ENCODE measurements at regions not wholly inside any gene's neighbourhood (a gene's known extent, or its start where the extent isn't known, plus 50 kb on each side); places are given as distances from the start of the nearest gene placed in this dataset.

DNA sequence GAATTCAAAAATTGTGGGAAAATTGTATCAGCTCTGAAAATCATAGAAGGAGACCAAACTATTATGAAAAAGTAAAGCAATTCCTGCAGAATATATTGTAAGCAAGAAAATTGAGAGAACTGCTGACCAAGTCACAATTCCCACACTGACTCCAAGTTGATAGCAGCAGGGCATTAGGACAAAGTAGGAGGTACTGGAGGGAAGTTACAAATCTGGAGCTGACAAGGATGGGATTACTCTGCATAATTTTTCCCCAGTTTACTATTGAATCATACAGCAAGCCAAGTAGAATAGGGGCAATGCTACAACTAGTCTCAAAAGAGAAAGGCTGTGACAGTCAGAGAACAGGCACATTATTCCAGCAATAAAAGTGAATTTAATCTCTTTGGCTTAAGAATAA lies 161.3 kb upstream of the USP25 start:
- BruUV-seq (replicated peaks) = no TSS peak
- Histone ChIP-seq H3K4me3 (replicated peaks in 1 of 3; ENCODE audit: insufficient read depth in 1 of 3, low read depth in 2 of 3, low read length in 3 of 3) (no peak overlapping the region), H3K4me2 (ENCODE audit: low read depth, low read length) (no peak overlapping the region), H3K27me3 (ENCODE audit: control insufficient read depth in 1 of 2, insufficient read depth in 2 of 2, low read length in 2 of 2) (no peaks in the 10 kb centered on the region), H2AFZ (ENCODE audit: low read length) (no peak overlapping the region), H3K4me1 (ENCODE audit: insufficient read depth, low read length) (no peaks in the 10 kb centered on the region), H3K27ac (ENCODE audit: extremely low read length, insufficient read depth, low read length) (no peak overlapping the region), H3K36me3 (replicated peaks in 1 of 2; ENCODE audit: control insufficient read depth in 1 of 2, insufficient read depth in 2 of 2, low read length in 2 of 2) (no peaks in the 10 kb centered on the region), H3K9ac (ENCODE audit: insufficient read depth, low read depth, low read length) (no peak overlapping the region), H3K9me3 (ENCODE audit: low read length) (no peaks in the 10 kb centered on the region), H3K79me2 (ENCODE audit: insufficient read depth, low read length) (no peaks in the 10 kb centered on the region), H4K20me1 (ENCODE audit: insufficient read depth, low read length) (no peaks in the 10 kb centered on the region)
- no peak for TF ChIP-seq PAX8 (CRISPR knock-in tag; IDR thresholded peaks at IDR 0.05; ENCODE audit: borderline replicate concordance)
- TF ChIP-seq MAFK (conservative IDR thresholded peaks at IDR 0.05 in 1 of 2, IDR thresholded peaks at IDR 0.05 in 1 of 2; ENCODE audit: low read length in 2 of 2) = no peak
- no peak for TF ChIP-seq TOE1 (CRISPR knock-in tag; IDR thresholded peaks at IDR 0.05)
- TF ChIP-seq, protein P1, sequence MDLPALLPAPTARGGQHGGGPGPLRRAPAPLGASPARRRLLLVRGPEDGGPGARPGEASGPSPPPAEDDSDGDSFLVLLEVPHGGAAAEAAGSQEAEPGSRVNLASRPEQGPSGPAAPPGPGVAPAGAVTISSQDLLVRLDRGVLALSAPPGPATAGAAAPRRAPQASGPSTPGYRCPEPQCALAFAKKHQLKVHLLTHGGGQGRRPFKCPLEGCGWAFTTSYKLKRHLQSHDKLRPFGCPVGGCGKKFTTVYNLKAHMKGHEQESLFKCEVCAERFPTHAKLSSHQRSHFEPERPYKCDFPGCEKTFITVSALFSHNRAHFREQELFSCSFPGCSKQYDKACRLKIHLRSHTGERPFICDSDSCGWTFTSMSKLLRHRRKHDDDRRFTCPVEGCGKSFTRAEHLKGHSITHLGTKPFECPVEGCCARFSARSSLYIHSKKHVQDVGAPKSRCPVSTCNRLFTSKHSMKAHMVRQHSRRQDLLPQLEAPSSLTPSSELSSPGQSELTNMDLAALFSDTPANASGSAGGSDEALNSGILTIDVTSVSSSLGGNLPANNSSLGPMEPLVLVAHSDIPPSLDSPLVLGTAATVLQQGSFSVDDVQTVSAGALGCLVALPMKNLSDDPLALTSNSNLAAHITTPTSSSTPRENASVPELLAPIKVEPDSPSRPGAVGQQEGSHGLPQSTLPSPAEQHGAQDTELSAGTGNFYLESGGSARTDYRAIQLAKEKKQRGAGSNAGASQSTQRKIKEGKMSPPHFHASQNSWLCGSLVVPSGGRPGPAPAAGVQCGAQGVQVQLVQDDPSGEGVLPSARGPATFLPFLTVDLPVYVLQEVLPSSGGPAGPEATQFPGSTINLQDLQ (CRISPR knock-in tag; IDR thresholded peaks at IDR 0.05) = no peak
- TF ChIP-seq TAF1 (CRISPR knock-in tag; IDR thresholded peaks at IDR 0.05) = no peak
- no peak for TF ChIP-seq SP2 (CRISPR knock-in tag; IDR thresholded peaks at IDR 0.05)
- TF ChIP-seq SMAD9 (CRISPR knock-in tag; IDR thresholded peaks at IDR 0.05) = no peak
- no peak for TF ChIP-seq ZNF3 (CRISPR knock-in tag; IDR thresholded peaks at IDR 0.05)
- TF ChIP-seq, protein P2, sequence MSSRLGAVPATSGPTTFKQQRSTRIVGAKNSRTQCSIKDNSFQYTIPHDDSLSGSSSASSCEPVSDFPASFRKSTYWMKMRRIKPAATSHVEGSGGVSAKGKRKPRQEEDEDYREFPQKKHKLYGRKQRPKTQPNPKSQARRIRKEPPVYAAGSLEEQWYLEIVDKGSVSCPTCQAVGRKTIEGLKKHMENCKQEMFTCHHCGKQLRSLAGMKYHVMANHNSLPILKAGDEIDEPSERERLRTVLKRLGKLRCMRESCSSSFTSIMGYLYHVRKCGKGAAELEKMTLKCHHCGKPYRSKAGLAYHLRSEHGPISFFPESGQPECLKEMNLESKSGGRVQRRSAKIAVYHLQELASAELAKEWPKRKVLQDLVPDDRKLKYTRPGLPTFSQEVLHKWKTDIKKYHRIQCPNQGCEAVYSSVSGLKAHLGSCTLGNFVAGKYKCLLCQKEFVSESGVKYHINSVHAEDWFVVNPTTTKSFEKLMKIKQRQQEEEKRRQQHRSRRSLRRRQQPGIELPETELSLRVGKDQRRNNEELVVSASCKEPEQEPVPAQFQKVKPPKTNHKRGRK (CRISPR knock-in tag; IDR thresholded peaks at IDR 0.05) = no peak
- TF ChIP-seq EZH2 (conservative IDR thresholded peaks at IDR 0.05; ENCODE audit: low read depth, low read length) = no peak
- TF ChIP-seq, protein P3, sequence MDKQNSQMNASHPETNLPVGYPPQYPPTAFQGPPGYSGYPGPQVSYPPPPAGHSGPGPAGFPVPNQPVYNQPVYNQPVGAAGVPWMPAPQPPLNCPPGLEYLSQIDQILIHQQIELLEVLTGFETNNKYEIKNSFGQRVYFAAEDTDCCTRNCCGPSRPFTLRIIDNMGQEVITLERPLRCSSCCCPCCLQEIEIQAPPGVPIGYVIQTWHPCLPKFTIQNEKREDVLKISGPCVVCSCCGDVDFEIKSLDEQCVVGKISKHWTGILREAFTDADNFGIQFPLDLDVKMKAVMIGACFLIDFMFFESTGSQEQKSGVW (CRISPR knock-in tag; IDR thresholded peaks at IDR 0.05; ENCODE audit: borderline replicate concordance) = no peak
- no peak for TF ChIP-seq MTA3 (CRISPR knock-in tag; IDR thresholded peaks at IDR 0.05)
- no peak for TF ChIP-seq ATF7-NPFF (CRISPR knock-in tag; IDR thresholded peaks at IDR 0.05; ENCODE audit: low read depth)
- DNase-seq (ENCODE audit: low spot score) (no peak), FAIRE-seq (no peak), ATAC-seq (no peak)
- CTCF ChIA-PET (ENCODE audit: low intra/inter-chr PET ratio, low total read pairs) = no interaction called here
- intact Hi-C loops (cut with micrococcal nuclease; ENCODE audit: unreplicated experiment) (no loop called here), in situ Hi-C loops (cut with HindIII; ENCODE audit: extremely low pct_ligation_motif_present, low pct_unique_long_range_greater_than_20kb) (no loop called here)
- POLR2A ChIA-PET = no interaction called here
